Stimulated activated memory B cell treated with anti-CD40 and anti-IgM and Interleukin-4, amounts not matched to agents 10 μg/mL and 1 μg/mL and 100 μg/mL, for 72 hours (primary cell): ENCODE measurements at regions not wholly inside any gene's neighbourhood (a gene's known extent, or its start where the extent isn't known, plus 50 kb on each side); places are given as distances from the start of the nearest gene placed in this dataset.

Source experiments
- ATAC-seq: fragments of 150-1000 bp; cut with Tn5 transposase; 2 replicates; pipeline ENCODE4 v1.10.0; 2021
- H3K27ac Mint-ChIP-seq: one replicate; pipeline ENCODE4 v1.8.0; 2022; ENCODE audit warnings: mild to moderate bottlenecking, mixed read lengths
- H3K27me3 Mint-ChIP-seq: one replicate; pipeline ENCODE4 v1.8.0; 2022; ENCODE audit warnings: mixed read lengths
- H3K36me3 Mint-ChIP-seq: one replicate; pipeline ENCODE4 v1.8.0; 2022; ENCODE audit warnings: mixed read lengths
- H3K4me1 Mint-ChIP-seq: one replicate; pipeline ENCODE4 v1.8.0; 2022; ENCODE audit warnings: mixed read lengths
- H3K4me3 Mint-ChIP-seq: one replicate; pipeline ENCODE4 v1.8.0; 2022; ENCODE audit warnings: mild to moderate bottlenecking, moderate library complexity, mixed read lengths
- H3K9me3 Mint-ChIP-seq: one replicate; pipeline ENCODE4 v1.8.0; 2022; ENCODE audit warnings: mixed read lengths

DNA sequence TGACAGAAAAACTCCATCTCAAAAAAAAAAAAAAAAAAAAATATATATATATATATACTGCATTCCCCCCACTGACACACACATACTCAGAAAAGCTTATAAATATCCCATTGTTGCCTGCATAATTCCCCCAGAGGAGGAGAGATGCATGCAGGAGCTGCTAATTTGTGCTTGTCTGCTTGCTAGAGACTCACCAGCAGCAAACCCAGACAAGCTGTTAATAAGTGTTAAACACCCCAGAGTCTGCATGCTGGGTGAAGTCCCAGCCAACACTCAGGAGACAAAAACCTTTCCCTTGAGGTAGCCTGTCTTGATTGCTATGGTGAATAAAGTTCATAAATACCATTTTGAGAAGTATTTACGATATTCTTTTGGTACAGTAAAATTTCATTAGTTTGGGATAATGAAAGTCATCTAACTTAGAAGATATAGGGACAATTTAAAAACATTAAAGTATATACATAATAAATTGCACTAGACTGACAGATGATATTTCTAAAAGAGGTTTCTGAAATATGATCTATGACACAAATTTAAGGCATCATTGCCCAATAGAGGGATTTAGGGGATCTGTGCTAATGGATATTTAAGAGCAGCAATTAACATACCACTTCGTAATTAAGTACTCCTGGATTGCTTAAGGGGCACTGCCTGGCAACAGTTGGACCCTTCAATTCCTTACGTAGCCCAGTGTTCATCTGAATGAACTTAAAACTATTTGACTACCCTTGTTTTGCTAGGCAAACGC lies 400.0 kb upstream of the C2CD4B start:
- no peaks in the 10 kb centered on the region for H3K4me1 Mint-ChIP-seq
- H3K36me3 Mint-ChIP-seq, result no peaks in the 10 kb centered on the region
- H3K9me3 Mint-ChIP-seq, result no peaks in the 10 kb centered on the region
- ATAC-seq, result no peak
- no peak overlapping the region for H3K27ac Mint-ChIP-seq
- peaks cover 27% of the 10 kb centered on the region for H3K27me3 Mint-ChIP-seq
- H3K4me3 Mint-ChIP-seq, result no peak overlapping the region

DNA sequence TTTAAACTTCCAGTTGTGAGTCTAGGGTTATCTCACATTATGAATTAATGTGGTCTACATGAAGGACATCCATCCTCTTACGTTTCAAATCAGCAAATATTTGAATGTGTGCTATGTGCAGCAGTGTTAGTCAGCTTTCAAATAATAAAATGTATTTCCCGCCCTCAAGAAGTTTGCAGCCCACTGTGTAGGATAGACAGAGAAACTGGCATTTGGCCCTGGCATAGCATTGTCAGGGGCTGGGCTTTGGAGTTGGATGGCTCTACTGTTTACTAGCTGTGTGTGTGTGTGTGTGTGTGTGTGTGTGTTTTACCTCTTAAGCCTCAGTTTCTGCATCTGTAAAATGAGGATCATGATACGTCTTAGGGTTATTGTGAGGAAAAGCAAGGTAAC lies 400.5 kb upstream of the C2CD4B start:
- Mint-ChIP-seq H3K27me3 (peaks cover 27% of the 10 kb centered on the region), H3K27ac (no peak overlapping the region), H3K9me3 (no peaks in the 10 kb centered on the region), H3K4me1 (no peaks in the 10 kb centered on the region), H3K4me3 (no peak overlapping the region), H3K36me3 (no peaks in the 10 kb centered on the region)
- ATAC-seq, result no peak

DNA sequence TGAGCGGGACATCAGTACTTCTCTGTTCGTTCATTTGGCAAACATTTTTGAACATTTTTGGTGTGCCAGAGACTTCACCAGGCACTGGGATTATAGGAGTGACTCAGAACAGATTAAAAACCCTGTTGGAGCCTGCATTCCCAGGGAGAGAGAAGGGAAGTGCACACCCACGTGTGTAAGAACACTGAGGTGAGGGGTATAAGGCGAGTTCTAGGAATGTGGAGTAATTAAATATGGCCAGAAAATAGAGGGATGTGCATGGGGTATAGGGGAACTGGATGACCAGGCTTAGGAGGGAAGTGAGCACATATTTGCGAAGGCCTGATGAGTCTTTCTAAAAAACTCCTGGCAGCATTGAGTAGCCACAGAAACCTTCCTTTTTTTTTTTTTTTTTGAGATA lies 401.2 kb upstream of the C2CD4B start:
- Mint-ChIP-seq H3K4me1 (no peaks in the 10 kb centered on the region), H3K36me3 (no peaks in the 10 kb centered on the region), H3K4me3 (no peak overlapping the region), H3K27ac (no peak overlapping the region), H3K9me3 (no peaks in the 10 kb centered on the region), H3K27me3 (peaks cover 27% of the 10 kb centered on the region)
- no peak for ATAC-seq

DNA sequence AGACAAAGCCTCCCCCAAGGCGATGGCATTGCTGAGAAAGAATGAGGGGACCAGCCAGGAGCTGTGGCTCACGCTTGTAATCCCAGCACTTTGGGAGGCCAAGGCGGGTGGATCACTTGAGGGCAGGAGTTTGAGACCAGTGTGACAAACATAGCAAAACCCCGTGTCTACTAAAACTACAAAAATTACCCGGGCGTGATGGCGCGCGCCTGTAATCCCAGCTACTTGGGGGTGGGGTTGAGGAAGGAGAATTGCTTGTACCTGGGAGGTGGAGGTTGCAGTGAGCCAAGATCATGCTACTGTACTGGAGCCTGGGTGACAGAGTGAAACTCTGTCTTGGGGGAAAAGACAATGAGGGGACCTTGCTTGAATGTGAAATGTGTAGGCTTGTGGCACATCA lies 402.4 kb upstream of the C2CD4B start:
- Mint-ChIP-seq H3K4me3 (no peak overlapping the region), H3K4me1 (no peaks in the 10 kb centered on the region), H3K27me3 (peaks cover 20% of the 10 kb centered on the region), H3K9me3 (no peaks in the 10 kb centered on the region), H3K36me3 (no peaks in the 10 kb centered on the region), H3K27ac (no peak overlapping the region)
- no peak for ATAC-seq

DNA sequence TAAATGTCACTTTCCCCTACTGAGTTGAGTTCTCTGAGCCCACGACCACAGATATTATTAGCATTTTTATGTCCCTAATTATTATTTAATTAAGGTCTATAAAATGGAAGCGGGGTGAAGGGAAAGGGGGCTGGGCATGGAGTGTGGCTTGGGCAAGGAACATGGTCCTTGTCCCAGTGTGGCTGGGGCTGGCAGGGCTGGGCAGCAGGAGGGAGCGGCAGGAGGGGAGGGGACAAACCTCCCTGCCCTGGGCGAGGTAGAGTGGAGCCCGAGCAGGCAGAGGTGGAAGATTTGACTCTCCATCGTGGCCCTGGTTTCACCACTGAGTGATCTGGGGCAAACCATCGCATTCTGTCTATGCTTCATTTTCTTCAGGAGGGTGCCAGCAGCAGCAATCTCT lies 402.9 kb upstream of the C2CD4B start:
- H3K36me3 Mint-ChIP-seq, result no peaks in the 10 kb centered on the region
- H3K4me1 Mint-ChIP-seq, result peaks cover 1% of the 10 kb centered on the region
- no peak overlapping the region for H3K27ac Mint-ChIP-seq
- no peaks in the 10 kb centered on the region for H3K9me3 Mint-ChIP-seq
- H3K27me3 Mint-ChIP-seq, result peaks cover 23% of the 10 kb centered on the region
- ATAC-seq, result no peak
- no peak overlapping the region for H3K4me3 Mint-ChIP-seq

DNA sequence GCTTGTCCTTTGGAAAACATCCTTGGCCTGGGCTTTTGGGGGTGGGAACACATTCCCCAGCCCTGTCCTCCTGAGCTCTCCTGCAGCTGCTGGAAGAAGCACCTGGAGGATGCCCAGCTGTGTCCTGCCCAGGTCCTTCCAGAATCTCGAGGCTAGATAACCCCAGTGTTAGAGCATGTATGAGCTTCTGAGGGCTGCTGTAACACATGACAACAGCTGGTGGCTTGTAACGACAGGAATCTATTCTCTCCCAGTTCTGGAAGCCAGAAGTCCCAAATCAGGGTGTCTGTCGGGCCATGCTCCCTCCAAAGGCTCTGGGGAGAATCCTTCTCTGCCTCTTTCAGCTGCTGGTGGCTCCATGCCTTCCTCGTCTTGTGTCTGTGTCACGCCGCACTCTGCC lies 403.6 kb upstream of the C2CD4B start:
- Mint-ChIP-seq H3K4me3 (no peak overlapping the region), H3K4me1 (peaks cover 8% of the 10 kb centered on the region), H3K27me3 (peaks cover 23% of the 10 kb centered on the region)

DNA sequence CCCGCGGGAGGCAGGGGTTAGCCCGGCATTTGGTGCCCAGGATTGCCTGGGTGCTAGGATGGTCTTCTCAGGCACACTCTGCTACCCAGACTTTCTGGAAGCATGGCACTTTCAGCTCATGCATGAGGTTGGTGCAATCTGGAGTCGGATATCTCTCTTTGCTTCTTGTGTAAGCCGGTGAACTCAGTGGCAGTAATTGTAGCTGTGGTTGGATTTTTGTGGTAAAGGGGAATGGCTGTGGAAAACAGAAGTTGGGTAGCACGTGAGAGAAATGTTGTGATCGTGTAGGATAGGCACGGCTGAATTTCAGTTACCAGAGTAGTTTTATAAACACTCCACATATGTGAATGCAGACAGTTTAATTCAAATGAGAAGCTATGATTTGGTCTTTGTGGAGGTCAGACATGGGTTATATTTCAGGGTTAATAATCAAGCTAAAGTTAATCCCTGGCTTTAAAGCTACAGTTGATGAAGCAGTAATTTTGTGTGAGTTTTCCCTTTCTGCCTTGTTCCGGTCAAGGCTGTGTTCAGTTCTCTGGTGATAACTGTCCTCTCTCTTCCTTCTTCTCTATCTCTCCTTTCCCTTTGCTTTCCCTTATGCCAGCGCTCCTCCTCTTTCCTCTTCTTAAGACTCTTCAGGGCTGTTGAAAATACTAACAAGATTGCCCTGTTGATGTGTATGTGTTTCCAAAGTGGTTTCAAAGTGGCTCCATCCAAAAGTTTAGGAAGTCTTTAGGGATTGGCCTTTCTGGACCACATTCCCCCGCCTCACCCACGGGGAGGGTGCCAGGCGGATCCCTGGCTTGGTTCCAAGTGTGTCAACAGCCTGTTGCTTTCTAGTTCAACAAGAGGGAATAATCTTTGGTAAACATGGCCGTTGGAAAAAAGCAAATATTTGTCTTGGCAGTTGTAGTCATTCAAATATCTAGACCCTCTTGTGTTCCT lies 404.6 kb upstream of the C2CD4B start:
- Mint-ChIP-seq H3K27ac (no peak overlapping the region), H3K9me3 (no peaks in the 10 kb centered on the region), H3K36me3 (no peaks in the 10 kb centered on the region), H3K4me1 (peaks cover 14% of the 10 kb centered on the region), H3K4me3 (no peak overlapping the region), H3K27me3 (peaks cover 17% of the 10 kb centered on the region)
- ATAC-seq, result no peak

More for the DNA sequence above, 403.6 kb upstream of the C2CD4B start:
- no peak overlapping the region for H3K27ac Mint-ChIP-seq
- no peaks in the 10 kb centered on the region for H3K36me3 Mint-ChIP-seq
- ATAC-seq, result no peak
- no peaks in the 10 kb centered on the region for H3K9me3 Mint-ChIP-seq

DNA sequence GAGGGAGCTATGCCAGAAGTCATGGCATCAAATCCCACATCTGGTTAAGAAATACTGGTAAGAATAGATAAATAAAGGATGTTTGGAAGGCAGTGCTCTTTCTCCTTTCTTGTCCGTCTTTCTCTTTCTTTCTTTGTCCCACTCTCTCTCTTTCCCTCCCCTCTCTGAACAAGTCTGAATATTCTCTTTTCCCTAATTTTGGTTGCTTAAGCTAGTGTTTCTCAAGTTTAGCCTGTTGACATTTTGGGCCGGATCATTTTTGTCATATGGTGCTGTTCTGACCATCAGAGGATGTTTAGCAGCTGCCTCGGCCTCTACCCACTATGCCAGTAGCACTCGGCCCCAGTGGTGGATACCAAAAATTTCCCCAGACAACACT lies 405.3 kb upstream of the C2CD4B start:
- no peak for ATAC-seq
- no peaks in the 10 kb centered on the region for H3K36me3 Mint-ChIP-seq
- peaks cover 17% of the 10 kb centered on the region for H3K27me3 Mint-ChIP-seq
- no peak overlapping the region for H3K27ac Mint-ChIP-seq
- H3K4me3 Mint-ChIP-seq, result no peak overlapping the region
- peaks cover 14% of the 10 kb centered on the region for H3K4me1 Mint-ChIP-seq
- H3K9me3 Mint-ChIP-seq, result no peaks in the 10 kb centered on the region

DNA sequence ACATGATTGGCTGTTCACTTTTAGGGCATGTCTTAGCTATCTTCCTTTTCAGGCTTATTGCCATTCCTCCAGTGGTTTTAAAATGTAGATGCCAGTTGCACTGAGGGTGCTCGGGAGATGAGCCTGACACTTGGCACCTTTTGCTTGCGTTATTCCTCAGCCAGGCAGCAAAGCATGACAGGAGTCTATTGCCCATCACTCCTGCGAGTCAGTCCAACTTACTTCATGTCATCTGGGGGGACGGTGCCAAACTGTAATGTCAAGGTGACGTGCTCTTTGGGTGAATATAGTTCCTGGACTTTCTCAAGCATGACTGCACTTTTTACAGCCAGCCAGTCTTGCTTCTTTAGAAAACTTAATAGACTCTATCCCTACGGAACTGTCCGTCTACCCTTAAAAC lies 406.0 kb upstream of the C2CD4B start:
- H3K36me3 Mint-ChIP-seq, result no peaks in the 10 kb centered on the region
- H3K4me1 Mint-ChIP-seq, result peaks cover 14% of the 10 kb centered on the region
- no peak overlapping the region for H3K4me3 Mint-ChIP-seq
- peaks cover 17% of the 10 kb centered on the region for H3K27me3 Mint-ChIP-seq
- no peaks in the 10 kb centered on the region for H3K9me3 Mint-ChIP-seq
- H3K27ac Mint-ChIP-seq, result no peak overlapping the region
- ATAC-seq, result no peak

DNA sequence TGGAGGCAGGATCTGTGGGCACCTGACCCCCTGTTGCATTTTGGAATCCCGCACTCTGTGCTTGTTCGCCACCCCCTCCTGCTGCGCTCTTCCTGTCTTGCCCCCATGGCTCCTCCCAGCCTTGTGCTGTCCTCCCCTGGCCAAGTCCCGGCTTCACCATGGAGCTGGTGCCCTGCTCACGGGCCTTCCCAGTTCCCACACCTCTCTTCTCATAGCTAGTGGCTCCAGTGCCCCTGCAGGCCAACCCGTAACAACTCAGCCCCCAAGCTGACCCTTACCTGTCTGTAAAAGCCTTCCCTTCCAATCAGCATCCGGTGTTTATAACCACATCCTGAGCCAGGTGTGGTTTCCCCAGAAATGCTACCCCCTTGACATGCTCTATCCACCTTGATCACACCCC lies 407.7 kb upstream of the C2CD4B start:
- peaks cover 17% of the 10 kb centered on the region for H3K27me3 Mint-ChIP-seq
- ATAC-seq, result no peak
- H3K27ac Mint-ChIP-seq, result no peak overlapping the region
- no peaks in the 10 kb centered on the region for H3K9me3 Mint-ChIP-seq
- no peak overlapping the region for H3K4me3 Mint-ChIP-seq
- no peaks in the 10 kb centered on the region for H3K36me3 Mint-ChIP-seq
- H3K4me1 Mint-ChIP-seq, result peaks cover 14% of the 10 kb centered on the region

DNA sequence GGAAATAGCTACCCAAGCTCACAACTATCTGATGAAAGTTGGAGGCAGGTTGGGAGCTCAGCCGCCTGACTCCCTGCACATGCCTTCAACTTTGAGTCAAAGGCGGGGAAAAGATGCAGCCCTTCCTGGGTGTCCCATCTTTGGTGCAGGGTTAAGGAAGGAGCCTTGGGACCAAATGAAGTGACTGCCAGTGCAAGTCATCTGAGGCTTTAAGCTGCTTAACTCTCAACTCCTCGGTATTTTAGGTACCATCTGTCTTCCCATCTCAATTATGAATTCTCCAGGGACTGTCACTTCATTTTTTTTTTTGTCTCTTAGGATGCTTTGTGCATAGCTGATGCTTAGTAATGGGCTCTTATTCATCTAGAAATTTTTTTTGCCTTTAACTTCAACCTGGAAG lies 408.8 kb upstream of the C2CD4B start:
- Mint-ChIP-seq H3K4me1 (peaks cover 19% of the 10 kb centered on the region), H3K4me3 (no peak overlapping the region), H3K9me3 (no peaks in the 10 kb centered on the region), H3K36me3 (no peaks in the 10 kb centered on the region), H3K27me3 (peaks cover 17% of the 10 kb centered on the region), H3K27ac (no peak overlapping the region)
- ATAC-seq, result no peak

DNA sequence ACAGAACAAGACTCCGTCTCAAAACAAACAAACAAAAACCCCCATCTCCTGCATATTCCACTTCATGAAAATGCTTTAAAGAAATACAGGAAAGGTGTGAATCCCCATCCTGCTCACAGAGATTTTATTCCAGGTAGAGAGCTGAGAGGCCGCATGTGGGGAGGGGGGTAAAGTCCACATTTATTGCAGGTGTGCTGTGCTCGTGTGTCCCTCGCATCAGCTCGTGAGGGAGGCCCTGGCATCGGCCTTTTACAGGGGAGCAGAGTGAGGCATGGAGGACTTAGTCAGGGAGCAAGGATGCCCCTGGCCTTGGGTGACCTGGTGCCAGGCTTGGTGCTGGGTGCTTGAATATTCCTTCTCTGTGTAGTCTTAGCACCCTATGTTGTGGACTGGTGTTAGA lies 413.5 kb upstream of the C2CD4B start:
- no peak for ATAC-seq
- Mint-ChIP-seq H3K27ac (no peak overlapping the region), H3K9me3 (no peaks in the 10 kb centered on the region), H3K36me3 (no peaks in the 10 kb centered on the region), H3K4me1 (peaks cover 21% of the 10 kb centered on the region), H3K27me3 (peaks cover 17% of the 10 kb centered on the region), H3K4me3 (no peak overlapping the region)

DNA sequence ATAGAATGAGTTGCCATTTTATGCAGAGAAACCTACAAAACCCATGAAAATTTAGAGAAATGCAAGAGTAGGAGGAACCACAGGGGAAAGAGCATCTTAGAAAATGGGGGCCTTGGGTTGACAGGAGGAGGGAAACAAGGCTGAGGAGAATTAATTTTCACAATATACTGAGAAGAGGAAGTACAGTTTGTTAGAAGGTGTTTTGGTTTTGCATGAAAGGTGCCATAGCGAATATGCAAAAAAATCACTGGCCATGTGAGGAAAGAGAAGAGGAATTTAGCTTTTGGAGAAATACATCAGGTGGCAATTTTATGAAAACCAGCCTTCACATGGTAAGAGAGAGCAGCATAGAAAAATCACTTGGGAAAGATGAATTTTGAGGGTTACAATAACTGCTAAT lies 413.9 kb upstream of the C2CD4B start:
- Mint-ChIP-seq H3K27ac (no peak overlapping the region), H3K36me3 (no peaks in the 10 kb centered on the region), H3K27me3 (peaks cover 13% of the 10 kb centered on the region), H3K4me3 (no peak overlapping the region), H3K4me1 (peaks cover 16% of the 10 kb centered on the region), H3K9me3 (no peaks in the 10 kb centered on the region)
- no peak for ATAC-seq

DNA sequence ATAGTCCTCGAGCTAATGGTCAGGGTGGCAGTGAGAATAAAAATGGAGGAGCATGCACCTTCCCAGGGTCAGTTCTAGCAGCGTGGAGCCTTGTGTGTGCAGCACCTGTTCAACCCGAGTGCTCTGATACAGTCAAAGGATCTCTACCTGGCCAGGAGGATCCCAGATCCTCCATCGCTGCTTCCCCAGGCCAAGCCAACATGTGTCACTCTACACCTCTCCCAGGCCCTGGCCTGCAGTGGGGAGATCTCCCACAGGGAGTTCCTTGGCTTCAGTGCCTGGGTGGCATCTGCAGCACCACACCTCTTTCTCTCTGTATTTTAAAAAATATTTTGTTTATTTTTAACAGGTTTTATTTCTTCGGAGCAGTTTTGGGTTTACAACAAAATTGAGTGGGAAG lies 414.8 kb upstream of the C2CD4B start:
- H3K4me3 Mint-ChIP-seq, result no peak overlapping the region
- H3K27me3 Mint-ChIP-seq, result peaks cover 12% of the 10 kb centered on the region
- no peak overlapping the region for H3K27ac Mint-ChIP-seq
- peaks cover 13% of the 10 kb centered on the region for H3K4me1 Mint-ChIP-seq
- H3K9me3 Mint-ChIP-seq, result no peaks in the 10 kb centered on the region
- no peak for ATAC-seq
- H3K36me3 Mint-ChIP-seq, result no peaks in the 10 kb centered on the region

DNA sequence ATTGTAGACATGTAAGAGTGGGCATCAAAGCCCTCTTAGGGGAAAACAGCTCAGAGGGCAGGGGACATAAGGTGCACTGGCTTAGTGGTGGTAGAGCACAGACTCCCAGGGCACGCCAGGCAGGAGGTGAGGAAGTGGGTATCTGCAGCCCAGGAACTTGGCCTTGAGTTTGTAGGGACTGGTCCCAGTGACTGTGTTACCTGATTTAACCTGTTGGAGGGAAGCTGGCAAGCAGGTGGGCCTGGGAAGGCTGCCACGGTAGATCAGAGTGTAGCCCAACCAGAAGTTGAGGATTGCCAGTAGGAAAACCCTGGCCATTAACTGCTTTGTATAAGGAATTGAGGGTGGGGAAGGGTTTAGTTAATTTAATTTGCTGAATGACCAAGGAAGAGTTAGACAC lies 417.5 kb upstream of the C2CD4B start:
- Mint-ChIP-seq H3K4me3 (no peak overlapping the region), H3K9me3 (no peaks in the 10 kb centered on the region), H3K27ac (no peak overlapping the region), H3K4me1 (peaks cover 13% of the 10 kb centered on the region), H3K36me3 (no peaks in the 10 kb centered on the region), H3K27me3 (peaks cover 12% of the 10 kb centered on the region)
- ATAC-seq, result no peak
